Skeletal muscle cell (primary cell): ENCODE measurements at regions not wholly inside any gene's neighbourhood (a gene's known extent, or its start where the extent isn't known, plus 50 kb on each side); places are given as distances from the start of the nearest gene placed in this dataset.

ENCODE experiments used
- DNase-seq: peaks from one replicate; pipeline ENCODE4 v3.0.0-alpha.2; 2010; ENCODE audit warnings: low read depth
- H3K4me3 ChIP-seq: 2 replicates; pipeline ENCODE4 v1.5.1; 2011; ENCODE audit warnings: low read depth, mild to moderate bottlenecking, control low read depth, low read length, moderate library complexity

GRCh38 chr5:3854188-3854821 is 258.7 kb downstream of the IRX1 start:
- DNase-seq = no peak
- no peak overlapping the region for H3K4me3 ChIP-seq

GRCh38 chr5:3856036-3856435 is 260.4 kb downstream of the IRX1 start:
- DNase-seq = no peak
- H3K4me3 ChIP-seq = no peak overlapping the region

- no peak overlapping the region for H3K4me3 ChIP-seq
- DNase-seq = no peak
These were observed 262.9 kb downstream of the IRX1 start for GRCh38 chr5:3858524-3858923.

GRCh38 chr5:3862906-3863305 is 267.3 kb downstream of the IRX1 start:
- DNase-seq = no peak
- no peak overlapping the region for H3K4me3 ChIP-seq

- DNase-seq = no peak
- H3K4me3 ChIP-seq = no peak overlapping the region
These were observed 279.5 kb downstream of the IRX1 start for GRCh38 chr5:3875144-3875543.

GRCh38 chr5:3878267-3878666 is 282.6 kb downstream of the IRX1 start:
- no peak overlapping the region for H3K4me3 ChIP-seq
- DNase-seq = no peak

GRCh38 chr5:3883040-3883439 is 287.4 kb downstream of the IRX1 start:
- H3K4me3 ChIP-seq = no peak overlapping the region
- no peak for DNase-seq

- H3K4me3 ChIP-seq = no peak overlapping the region
- no peak for DNase-seq
These were observed 291.2 kb downstream of the IRX1 start for GRCh38 chr5:3886524-3887451.

- no peak overlapping the region for H3K4me3 ChIP-seq
- DNase-seq = no peak
These were observed 292.7 kb downstream of the IRX1 start for GRCh38 chr5:3888310-3888709.

- no peak for DNase-seq
- no peak overlapping the region for H3K4me3 ChIP-seq
These were observed 293.9 kb downstream of the IRX1 start for GRCh38 chr5:3889412-3890142.

- no peak for DNase-seq
- no peak overlapping the region for H3K4me3 ChIP-seq
These were observed 295.5 kb downstream of the IRX1 start for GRCh38 chr5:3891113-3891512.

GRCh38 chr5:3893527-3893926 is 297.9 kb downstream of the IRX1 start:
- H3K4me3 ChIP-seq = no peak overlapping the region
- no peak for DNase-seq

- H3K4me3 ChIP-seq = no peak overlapping the region
- no peak for DNase-seq
These were observed 298.3 kb downstream of the IRX1 start for GRCh38 chr5:3893975-3894374.

GRCh38 chr5:3896098-3896497 is 300.5 kb downstream of the IRX1 start:
- no peak for DNase-seq
- no peak overlapping the region for H3K4me3 ChIP-seq

GRCh38 chr5:3899093-3899492 is 303.5 kb downstream of the IRX1 start:
- no peak overlapping the region for H3K4me3 ChIP-seq
- no peak for DNase-seq

GRCh38 chr5:3904584-3904983 is 309.0 kb downstream of the IRX1 start:
- H3K4me3 ChIP-seq = no peak overlapping the region
- no peak for DNase-seq

GRCh38 chr5:3905031-3905430 is 309.4 kb downstream of the IRX1 start:
- H3K4me3 ChIP-seq = no peak overlapping the region
- DNase-seq = no peak

- no peak overlapping the region for H3K4me3 ChIP-seq
- no peak for DNase-seq
These were observed 309.9 kb downstream of the IRX1 start for GRCh38 chr5:3905521-3905920.

- no peak overlapping the region for H3K4me3 ChIP-seq
- DNase-seq = no peak
These were observed 315.5 kb downstream of the IRX1 start for GRCh38 chr5:3911111-3911510.

- no peak for DNase-seq
- no peak overlapping the region for H3K4me3 ChIP-seq
These were observed 316.1 kb downstream of the IRX1 start for GRCh38 chr5:3911773-3912172.
